Astrocyte of the hippocampus (primary cell): ENCODE measurements at regions not wholly inside any gene's neighbourhood (a gene's known extent, or its start where the extent isn't known, plus 50 kb on each side); places are given as distances from the start of the nearest gene placed in this dataset.

ENCODE experiments used
- DNase-seq: peaks from one replicate; pipeline ENCODE4 v3.0.0; 2011; ENCODE audit warnings: low read depth, low spot score

DNA sequence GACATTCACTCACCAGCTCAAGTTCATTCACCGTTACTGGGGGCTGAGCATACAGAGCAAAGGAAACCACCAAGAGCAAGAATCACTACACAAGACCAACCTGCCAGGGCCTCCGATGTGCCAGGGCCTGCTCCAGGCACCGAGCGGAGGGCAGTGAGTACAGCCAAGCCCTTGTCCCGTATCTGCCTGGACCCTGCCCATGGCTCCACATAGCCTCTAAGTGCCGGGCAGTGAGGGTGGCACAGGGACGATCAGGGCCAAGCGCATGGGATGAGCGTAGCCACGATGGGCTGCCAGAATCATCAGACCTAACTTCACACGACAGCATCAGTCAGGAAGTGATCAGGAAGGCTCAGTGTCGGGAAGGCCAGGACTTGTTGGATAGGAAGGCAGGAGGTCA is 199.6 kb downstream of the BCL11B start:
- no peak for DNase-seq

DNA sequence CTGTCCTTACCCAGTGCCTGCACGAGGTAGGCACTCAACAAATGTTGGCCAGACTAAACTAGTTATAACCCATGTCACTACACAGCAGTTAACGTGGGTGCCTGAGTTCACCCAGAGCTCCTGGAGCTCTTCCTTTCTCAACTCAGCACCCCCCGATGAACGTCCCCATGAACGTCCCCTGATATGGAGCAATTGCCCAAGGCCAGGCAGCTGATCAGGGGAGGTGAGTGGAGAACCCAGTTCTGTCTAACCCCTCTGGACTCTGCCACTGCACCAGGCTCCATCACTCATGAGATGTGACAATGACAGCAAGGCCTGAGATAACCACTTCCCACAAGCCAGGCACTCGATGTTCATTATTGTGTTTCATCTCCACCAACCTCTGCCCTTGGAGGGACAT is 199.0 kb downstream of the BCL11B start:
- no peak for DNase-seq

DNA sequence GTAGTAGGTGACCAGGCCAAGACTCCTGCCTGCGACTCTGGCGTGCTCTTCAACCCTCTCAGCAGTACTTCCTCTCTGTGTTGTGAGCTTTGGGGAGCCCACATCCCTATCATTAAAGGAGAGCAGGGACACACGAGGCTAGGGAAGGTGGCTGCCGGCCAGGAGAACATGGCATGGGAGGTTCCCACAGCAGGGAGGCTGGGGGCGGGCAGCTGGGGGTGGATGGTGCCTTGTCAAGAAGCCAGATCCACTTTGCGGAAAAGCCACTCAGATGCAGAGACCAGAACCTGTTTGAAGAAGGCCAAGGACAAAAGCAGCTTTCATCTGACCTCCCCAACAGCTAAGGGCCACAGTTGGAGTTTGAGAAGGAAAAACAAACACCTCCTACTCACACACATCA is 198.6 kb downstream of the BCL11B start:
- DNase-seq = no peak

DNA sequence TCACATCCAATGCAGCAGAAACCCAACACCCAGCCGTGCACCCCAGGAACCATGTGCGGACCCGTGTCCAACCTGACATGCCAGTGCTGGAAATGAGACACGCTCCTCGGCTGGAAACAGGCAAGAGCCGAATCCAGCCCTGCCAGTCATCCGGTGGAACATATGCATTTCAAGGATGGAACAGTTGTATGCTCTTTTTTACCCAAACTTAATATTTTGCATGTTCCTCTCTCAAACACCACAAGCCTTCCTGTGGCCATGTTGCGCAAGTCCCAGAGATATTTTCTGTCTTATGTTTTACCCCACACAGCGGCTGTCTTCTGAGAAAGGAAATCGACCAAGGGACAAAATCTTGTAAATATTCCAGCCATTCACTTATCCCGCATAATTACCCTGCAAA is 196.9 kb downstream of the BCL11B start:
- no peak for DNase-seq

DNA sequence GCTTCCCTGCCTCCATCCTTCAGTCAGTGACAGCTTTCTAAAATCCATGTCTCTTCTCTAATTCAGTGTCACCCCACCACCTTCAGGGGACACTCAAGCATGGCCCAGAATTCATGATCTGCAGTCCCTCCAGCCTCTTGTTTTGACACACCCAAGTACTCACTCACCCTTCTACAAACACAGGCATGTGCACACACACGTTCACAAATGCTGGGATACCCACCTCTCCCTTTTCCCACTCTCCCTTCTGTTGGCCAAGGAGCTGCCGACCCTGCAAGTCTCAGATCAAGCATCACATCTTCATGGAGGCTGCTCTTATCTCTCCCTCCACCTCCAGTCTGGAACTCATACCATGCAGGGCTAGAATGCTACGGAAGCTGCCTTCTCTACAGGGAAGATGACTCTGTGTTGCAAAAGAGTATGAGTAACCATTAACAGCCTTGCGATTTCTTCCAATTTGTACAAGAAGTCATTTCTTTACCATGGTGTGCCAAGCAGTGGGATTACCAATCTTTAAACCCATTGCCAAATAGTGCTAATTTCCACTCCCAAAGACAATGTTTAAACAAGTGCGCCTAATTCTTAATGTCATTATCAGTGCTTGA is 196.1 kb downstream of the BCL11B start:
- no peak for DNase-seq

DNA sequence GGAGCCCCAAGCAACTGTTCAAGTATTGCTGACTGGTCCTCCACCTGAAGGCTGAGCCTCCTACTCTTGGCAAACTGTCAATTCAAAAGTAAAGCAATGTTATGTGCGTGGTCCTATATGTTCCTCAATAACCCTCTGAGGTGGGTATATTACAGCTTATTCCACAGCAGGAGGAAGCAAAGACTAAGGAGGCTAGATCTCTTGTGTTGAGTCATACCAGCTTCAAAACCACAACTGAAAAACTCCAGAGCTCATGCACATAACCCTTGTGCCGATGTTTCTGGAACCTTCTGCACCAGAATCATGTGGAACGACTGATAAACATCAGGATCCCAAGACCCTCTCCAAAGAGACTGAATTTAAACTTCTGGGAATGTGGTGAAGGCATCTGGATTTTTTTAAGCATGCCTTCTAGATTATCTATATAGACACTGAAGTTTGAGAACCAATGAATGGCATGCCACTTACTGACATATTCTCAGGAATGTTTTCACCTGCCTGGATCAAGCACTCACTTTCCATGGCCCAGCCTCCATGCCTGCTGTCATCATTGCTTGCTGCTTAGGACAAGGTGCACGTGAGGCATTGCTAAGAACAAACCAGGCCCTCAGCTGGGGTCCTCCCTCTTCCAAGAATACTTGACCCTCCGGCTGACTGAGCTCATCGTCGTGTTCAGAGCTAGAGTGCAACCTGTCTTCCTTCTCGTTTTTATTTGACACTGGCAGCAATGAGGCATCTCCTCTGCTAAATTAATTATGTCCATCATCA is 194.7 kb downstream of the BCL11B start:
- peak; percentile 32 for DNase-seq

DNA sequence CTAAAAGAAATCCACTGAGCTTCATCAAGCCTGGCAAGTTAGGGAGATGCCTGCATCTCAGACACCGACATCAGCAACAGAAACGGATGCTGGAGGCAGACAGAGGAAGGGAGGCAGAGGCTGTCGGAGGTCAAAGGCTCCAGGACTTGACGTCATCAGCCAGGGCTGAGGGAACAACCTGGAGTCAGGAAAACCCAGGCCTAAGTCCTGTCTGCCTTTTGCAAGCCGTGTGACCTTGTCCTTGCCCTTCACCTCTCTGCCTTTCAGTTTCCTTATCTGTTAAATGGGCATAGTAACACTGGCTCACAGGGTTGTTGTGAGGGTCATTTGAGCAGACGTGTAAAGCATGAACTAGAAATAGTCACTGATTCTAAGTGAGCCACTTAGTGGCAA is 194.2 kb downstream of the BCL11B start:
- no peak for DNase-seq

DNA sequence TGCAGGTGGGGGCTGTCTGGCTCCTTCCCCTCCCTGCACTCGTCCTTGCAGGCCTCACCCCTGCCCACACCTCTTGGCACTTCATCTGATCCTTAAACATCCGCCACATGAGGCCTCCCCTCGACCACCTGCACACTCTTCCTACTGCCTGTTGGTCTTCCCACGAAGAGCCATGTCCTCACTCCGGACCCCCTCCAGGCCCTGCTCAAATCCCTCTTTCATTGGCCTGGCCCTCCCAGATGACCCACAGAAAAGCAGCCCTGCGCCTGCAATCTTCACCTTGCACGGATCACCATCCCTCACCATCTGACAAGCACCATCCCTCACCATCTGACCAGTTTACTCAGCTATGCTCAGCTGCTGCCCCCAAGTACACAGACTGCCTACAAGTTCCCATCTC is 193.6 kb downstream of the BCL11B start:
- DNase-seq = no peak

DNA sequence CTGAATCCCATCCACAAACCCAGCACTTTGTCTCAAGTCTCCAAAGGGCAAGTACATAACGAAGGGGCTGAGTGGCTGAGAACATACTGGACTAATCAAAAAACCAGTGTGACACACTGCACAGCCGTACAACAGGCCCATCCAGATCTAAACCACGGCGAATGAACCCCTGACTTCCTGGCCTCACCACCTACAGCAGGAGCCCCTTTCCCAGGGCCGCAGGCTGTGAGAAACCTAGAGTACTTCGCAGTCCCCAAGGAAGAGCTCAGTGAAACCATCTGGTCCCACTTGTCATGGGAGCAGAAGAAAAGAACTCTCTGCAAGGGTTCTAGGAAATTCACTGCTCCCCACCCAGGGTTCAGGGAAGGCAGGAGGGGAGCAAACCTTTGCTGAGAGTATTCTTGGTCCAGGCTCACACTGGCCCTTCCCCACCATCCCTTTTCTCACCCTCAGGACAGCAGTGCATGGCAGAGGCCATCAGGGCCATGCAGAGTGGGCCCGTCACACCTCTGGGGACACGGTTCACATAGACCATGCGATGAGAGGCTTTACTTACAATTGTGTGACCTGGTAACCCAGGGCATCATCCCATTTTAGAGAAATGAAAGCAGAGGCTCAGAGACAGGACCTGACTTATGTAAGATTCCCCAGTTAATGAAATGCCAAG is 192.8 kb downstream of the BCL11B start:
- no peak for DNase-seq

DNA sequence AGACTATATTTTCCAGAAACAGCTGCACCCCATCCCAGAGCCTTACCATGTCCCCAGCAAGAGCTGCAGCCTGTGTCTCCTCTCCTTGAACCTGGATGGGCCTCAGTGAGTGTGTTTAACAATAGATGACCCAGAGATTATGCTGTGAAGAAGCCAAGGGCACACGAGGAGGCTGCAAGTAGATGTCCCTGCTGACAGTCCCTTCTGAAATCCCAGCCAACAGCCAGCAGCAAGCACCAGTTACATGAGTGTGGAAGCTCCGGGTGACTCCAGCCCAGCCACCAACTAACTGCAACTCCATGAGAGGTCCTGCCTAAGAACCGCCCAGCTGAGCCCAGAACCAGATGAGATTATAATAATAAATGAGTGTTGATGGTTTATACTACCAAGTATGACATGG is 191.7 kb downstream of the BCL11B start:
- no peak for DNase-seq

DNA sequence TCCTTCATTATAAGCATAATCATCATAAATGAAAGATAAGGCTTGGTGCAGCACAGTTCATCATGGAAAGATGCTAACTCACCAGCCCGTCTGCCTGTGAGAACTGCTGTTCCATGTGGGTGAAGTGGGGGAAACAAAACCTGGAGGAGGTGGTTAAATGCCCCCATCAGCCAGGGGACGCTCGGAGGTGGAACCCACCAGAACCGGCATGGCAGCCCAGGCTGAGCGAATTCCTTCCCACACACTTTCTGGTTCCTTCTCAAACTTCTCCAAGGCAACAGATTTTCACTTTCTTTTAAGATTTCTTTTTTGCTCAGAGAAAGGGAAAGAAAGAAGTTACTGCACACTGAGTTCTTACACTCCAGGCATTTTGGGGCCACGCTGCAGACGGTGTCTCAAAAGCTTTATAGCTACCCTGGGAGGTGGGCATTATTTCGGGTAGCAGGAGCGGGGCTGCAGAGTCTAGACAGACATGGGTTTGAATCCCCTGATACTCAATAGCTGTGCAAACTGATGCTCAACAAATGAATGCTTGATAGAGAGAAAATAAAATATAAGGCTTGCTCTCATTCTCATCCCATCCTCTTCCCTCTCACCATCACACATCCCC is 190.7 kb downstream of the BCL11B start:
- no peak for DNase-seq

DNA sequence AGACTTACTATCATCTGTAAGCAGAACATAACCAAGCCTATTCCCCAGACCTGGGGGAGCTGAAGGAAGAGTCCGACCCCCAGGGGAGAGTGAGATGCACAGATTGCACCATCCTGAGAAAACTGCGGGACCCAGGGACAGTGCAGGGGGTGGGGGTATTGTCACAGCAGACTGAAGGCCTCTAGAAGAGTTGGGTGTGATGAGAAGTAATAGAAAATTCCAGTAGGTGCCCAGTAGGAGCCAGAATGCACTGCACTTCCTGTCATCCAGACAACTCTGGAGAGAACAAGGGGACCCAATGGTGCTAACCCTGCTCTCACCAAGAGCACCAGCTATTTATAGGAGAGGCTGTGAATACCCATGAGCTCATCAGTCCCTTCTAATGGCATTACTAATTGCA is 190.1 kb downstream of the BCL11B start:
- DNase-seq = no peak

DNA sequence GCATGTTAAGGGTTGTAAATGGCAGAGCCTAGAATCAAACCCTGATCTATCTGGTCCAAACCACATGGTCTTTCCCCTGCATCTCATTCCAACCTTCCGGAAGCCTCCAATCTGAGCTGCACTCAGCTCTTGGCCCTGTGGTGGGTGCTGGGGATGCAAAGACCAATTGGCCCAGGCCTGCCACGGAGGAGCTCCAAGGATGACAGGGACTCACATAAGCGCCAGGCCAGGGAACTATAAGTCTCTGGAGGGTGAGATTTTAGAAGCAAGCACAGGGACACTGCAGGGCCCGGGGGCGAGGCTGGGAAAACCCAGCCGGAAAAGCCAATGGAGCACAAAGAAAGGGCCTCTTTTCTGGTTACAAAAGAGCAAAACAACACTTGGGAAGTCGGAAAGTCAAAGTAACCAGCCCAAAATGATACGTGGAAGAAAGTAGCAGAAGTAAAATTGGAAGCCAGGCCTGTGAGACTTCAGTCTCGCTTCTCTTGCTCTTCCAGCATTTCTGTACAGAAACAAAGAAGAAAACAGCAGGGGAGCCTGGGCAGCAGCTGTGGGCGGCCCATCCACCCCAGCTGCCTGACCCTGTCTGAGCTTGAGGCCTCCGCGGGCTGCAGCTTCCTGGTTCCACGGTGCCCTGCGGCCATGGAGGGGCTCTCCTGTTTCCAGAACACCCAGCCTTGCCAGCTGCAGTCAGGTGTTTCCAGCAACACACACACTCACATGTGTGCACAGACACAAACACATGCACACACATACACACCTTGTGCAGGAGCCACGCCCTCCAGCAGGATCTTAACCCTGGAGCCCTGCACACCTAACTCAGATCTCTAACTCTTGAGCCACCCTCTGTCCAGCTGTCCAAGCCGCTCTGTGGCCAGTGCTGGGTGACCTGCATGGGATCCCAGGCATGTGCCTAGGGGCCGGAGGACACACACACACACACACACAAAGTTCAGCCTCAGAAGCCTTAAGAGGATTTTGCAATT is 178.2 kb downstream of the BCL11B start:
- no peak for DNase-seq

DNA sequence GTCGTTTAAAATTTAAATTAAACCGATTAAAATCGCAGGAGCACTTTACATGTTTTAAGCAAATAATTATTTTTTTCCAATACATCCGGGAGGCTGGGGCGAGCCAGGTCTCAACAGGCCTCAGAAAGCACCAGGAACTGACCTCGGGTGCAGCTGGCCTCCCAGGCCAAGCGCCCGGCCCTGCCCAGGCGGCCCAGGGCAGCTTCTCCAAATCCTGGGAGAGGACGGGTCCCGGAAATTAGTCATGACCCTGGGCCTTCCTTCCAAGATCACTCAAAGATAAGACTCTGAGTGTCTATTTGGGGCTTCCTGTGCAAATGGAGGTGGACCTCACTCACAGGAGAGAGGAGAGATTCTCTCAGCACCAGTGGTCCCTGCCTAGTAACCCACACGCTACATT is 177.1 kb downstream of the BCL11B start:
- no peak for DNase-seq

DNA sequence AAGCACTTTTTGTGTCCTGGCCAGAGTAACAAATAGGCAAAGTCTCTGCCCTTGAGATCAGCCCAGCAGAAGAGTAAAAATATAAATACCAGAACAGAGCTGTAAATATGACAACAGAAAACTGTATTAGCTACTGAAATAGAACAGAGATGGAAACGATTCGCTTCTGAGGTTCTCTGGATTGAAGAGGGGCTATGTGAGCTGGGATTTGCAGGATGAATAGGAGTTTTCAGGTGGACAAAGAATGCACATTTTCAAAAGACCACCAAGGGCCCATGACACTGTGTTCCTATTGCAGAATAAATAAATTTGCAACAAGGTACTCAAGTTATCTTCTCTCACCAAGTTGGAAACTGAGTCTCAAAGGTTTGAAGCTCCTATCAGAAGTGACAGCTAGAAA is 176.6 kb downstream of the BCL11B start:
- no peak for DNase-seq

DNA sequence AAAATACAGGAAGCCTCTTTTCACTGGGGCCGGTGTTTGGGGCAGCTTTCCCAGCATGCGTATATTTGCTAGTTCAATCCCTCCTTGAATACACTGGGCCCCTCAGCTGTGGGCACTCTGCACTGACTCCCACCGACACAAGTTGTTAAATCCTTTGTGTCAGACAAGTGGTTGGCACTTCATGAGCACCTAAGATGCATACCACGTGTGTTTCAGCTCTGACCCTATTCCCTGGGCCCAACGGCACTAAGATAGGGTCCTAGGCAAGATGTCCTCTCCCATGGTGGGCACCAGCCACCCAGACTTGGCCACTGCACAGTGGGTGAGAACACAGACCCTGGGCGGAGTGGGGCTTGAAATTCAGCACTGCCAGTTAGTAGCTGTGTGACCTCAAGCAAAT is 173.8 kb downstream of the BCL11B start:
- no peak for DNase-seq

DNA sequence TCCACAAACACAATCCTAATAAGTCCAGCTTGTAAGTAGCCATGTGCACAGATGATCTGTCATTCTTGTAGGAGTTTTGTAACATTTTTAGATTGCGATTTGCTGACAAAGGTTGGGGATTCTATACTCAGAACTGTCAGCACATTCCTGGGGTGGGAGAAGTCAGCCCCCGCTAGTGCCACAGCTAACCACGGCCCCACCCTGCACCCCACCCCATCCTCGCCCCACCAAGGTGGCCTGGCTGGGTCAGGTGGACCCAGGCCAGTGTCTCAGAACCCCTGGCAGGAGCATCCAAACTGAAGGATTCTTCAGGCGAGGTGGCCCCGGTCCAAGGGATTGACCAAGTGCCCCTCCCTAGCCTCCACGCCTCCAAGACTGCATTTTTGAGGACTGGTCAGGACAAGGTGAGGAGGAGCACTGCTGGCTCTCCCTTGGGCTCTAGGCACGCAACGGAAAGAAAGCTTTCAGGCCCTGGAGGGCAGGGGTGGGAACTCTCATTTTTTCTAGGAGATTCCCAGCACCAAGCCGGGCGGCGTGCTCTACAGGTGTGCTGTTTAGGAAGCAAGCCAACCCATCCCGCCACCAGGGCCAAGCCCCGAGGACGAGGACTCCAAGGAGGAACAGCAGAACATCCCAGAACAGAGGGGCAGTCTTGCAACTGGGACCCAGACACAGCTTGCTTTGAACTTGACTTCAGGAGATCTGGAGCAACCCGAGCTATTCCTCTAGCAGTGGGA is 172.8 kb downstream of the BCL11B start:
- no peak for DNase-seq

DNA sequence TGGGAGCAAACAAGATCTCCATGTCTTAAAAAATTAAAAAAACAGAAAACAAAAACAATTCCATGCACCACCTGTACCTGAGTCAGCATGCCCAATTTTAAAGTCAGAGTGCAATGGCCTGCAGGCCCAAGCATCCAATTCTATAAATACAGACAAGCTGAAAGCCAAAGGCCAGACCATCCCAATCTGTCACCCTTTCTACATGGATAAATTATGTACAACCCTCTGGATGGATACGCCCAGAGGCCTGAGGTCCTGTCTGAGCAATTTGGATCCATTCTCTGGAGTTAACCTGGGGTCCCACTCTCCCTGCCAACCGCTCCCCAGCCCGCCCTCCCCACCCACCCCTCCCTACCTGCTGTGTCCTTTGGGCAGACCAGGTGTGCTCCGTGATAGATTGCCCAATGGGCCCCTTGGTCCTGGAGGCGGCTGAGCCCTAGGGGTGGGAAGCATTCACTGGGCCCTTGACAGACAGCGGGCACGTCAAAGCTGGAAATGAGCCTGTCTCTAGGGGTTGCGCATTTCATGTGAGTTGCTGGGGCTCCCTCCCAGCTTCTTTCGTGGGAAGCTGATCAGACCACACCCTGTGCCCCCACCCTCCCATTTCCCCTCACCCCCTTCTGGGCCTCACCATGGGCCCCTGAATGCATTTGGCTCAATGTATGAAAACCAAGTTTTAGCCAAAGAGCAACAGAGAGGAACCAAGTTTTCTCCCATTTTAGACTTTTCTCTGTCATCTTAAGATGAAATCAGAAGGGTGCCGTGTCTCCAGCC is 171.3 kb downstream of the BCL11B start:
- no peak for DNase-seq

DNA sequence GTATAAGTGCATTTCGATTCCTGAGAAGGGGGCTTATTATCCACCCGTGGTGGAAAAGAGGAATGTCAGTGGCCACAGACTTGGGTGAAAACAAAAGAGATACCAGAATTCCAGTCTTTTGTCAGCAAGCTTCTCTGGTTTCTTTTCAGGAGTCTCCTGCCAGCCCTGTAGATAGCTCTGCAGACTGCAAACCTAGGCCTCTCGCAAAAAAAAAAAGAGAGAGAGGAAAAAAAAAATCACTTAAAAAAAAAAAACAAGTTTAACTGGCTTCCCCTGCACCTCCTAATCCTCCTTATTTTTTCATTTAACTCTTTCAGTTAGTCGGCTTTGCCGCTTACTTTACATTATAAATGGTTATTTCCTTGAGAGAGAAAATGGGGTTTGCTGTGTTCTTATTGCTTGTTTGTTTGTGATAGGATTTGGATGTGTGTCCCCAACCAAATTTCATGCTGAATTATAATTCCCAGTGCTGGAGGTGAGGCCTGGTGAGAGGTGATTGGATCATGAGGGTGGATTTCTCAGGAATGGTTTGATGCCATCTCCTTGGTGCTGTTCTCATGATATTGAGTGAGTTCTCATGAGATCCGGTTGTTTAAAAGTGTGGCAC is 170.0 kb downstream of the BCL11B start:
- peak; percentile 45 for DNase-seq
